ENCODE measurements at regions not wholly inside any gene's neighbourhood (a gene's known extent, or its start where the extent isn't known, plus 50 kb on each side); places are given as distances from the start of the nearest gene placed in this dataset.

DNA sequence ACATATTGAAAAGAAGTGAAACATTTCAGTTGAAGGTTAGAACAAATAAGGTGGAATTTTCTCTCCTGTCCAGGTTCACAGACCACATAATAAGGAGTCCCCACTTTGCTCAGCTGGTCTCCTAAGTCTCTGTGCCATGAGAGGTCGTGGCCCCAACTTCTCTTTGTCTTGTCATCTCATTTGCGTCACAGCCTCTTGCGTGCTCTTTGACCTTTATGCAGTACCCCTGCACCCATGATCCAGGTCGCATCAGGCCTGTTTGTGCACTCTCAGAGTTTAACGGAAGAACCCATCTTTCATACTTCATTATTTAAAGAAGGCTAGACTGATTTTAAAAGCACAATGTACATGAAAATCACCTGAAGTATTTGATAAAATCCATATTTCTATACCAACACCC lies 110.4 kb upstream of the BMP2 start:
- no TSS peak for BruUV-seq (replicated peaks)
- FAIRE-seq (no peak), ATAC-seq (no peak), DNase-seq (ENCODE audit: low read depth, low spot score) (no peak)
- Histone ChIP-seq H4K20me1 (ENCODE audit: control insufficient read depth, insufficient read depth) (no peaks in the 10 kb centered on the region), H3K4me3 (no peak overlapping the region), H3K27me3 (replicated peaks in 1 of 2; ENCODE audit: control insufficient read depth in 2 of 2, insufficient read depth in 2 of 2, low read length in 1 of 2) (no peaks in the 10 kb centered on the region), H2AFZ (ENCODE audit: control insufficient read depth, low read depth, low read length) (no peak overlapping the region), H3K4me1 (ENCODE audit: control insufficient read depth, insufficient read depth, low read length) (no peaks in the 10 kb centered on the region), H3K36me3 (ENCODE audit: control insufficient read depth in 2 of 2, insufficient read depth in 2 of 2, low read length in 1 of 2) (no peaks in the 10 kb centered on the region), H3K9me3 (replicated peaks; ENCODE audit: control insufficient read depth, insufficient read depth, low read length) (peaks cover 1% of the 10 kb centered on the region; the same call in 1 of the 3 replicates), H3K9ac (ENCODE audit: control insufficient read depth, insufficient read depth, low read length) (no peak overlapping the region), H3K27ac (ENCODE audit: control insufficient read depth, insufficient read depth) (no peak overlapping the region), H3K4me2 (ENCODE audit: control insufficient read depth, insufficient read depth) (no peak overlapping the region), H3K79me2 (ENCODE audit: control insufficient read depth, insufficient read depth, low read length) (no peaks in the 10 kb centered on the region)
- TF ChIP-seq CHD2 (IDR thresholded peaks at IDR 0.05; ENCODE audit: borderline replicate concordance, low read depth, low read length) (no peak), ZNF24 (IDR thresholded peaks at IDR 0.05) (no peak), CEBPB (IDR thresholded peaks at IDR 0.05; ENCODE audit: borderline replicate concordance in 1 of 2, low read depth in 2 of 2, low read length in 2 of 2) (no peak), BACH1 (IDR thresholded peaks at IDR 0.05; ENCODE audit: borderline replicate concordance) (no peak), PAX8 (IDR thresholded peaks at IDR 0.05) (no peak), MYC (IDR thresholded peaks at IDR 0.05; ENCODE audit: insufficient read depth, insufficient read length, insufficient replicate concordance, low read length, severe bottlenecking) (no peak), STAT3 (IDR thresholded peaks at IDR 0.05; ENCODE audit: low read depth, low read length) (no peak), LARP7 (IDR thresholded peaks at IDR 0.05) (no peak), SMARCA5 (IDR thresholded peaks at IDR 0.05) (no peak), PAX5 (IDR thresholded peaks at IDR 0.05; ENCODE audit: borderline replicate concordance, low read depth, low read length) (no peak), GATAD2B (conservative IDR thresholded peaks at IDR 0.05; ENCODE audit: low read depth) (no peak), PML (IDR thresholded peaks at IDR 0.05; ENCODE audit: low read length) (no peak), EP300 (IDR thresholded peaks at IDR 0.05; ENCODE audit: borderline replicate concordance in 1 of 2, control insufficient read depth in 1 of 2, low read depth in 2 of 2, low read length in 2 of 2) (no peak), ATF7 (IDR thresholded peaks at IDR 0.05; ENCODE audit: low read depth) (no peak), MEF2B (IDR thresholded peaks at IDR 0.05; ENCODE audit: partially characterized antibody, poor library complexity, severe bottlenecking) (no peak)
- TF ChIP-seq, protein P1, sequence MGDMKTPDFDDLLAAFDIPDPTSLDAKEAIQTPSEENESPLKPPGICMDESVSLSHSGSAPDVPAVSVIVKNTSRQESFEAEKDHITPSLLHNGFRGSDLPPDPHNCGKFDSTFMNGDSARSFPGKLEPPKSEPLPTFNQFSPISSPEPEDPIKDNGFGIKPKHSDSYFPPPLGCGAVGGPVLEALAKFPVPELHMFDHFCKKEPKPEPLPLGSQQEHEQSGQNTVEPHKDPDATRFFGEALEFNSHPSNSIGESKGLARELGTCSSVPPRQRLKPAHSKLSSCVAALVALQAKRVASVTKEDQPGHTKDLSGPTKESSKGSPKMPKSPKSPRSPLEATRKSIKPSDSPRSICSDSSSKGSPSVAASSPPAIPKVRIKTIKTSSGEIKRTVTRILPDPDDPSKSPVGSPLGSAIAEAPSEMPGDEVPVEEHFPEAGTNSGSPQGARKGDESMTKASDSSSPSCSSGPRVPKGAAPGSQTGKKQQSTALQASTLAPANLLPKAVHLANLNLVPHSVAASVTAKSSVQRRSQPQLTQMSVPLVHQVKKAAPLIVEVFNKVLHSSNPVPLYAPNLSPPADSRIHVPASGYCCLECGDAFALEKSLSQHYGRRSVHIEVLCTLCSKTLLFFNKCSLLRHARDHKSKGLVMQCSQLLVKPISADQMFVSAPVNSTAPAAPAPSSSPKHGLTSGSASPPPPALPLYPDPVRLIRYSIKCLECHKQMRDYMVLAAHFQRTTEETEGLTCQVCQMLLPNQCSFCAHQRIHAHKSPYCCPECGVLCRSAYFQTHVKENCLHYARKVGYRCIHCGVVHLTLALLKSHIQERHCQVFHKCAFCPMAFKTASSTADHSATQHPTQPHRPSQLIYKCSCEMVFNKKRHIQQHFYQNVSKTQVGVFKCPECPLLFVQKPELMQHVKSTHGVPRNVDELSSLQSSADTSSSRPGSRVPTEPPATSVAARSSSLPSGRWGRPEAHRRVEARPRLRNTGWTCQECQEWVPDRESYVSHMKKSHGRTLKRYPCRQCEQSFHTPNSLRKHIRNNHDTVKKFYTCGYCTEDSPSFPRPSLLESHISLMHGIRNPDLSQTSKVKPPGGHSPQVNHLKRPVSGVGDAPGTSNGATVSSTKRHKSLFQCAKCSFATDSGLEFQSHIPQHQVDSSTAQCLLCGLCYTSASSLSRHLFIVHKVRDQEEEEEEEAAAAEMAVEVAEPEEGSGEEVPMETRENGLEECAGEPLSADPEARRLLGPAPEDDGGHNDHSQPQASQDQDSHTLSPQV (IDR thresholded peaks at IDR 0.05): no peak
- whole genome bisulfite sequencing (ENCODE audit: insufficient coverage, insufficient replicate concordance, low lambda C conversion rate, missing lambda C conversion rate): 44% methylated on average over 5 of the region's 5 CpGs
- ChIA-PET SMC1A (ENCODE audit: uncharacterized antibody, unreplicated experiment) (interaction anchor here (0.7 to 1.1 kb wide), 2 partner anchors 14 to 46 kb away, joined by 3 read pairs; no protein-coding TSS in a partner anchor), POLR2A (no interaction called here), CTCF (interaction anchor here (0.6 kb wide), 1 partner anchor 886 kb away, joined by 3 read pairs; no protein-coding TSS in a partner anchor), RAD21 (ENCODE audit: unreplicated experiment) (no interaction called here)
- intact Hi-C loops (cut with micrococcal nuclease; ENCODE audit: unreplicated experiment) (no loop called here), in situ Hi-C loops (cut with MboI) (no loop called here)

Data from GM12878 (cell line).